Keratinocyte (primary cell): ENCODE measurements at regions not wholly inside any gene's neighbourhood (a gene's known extent, or its start where the extent isn't known, plus 50 kb on each side); places are given as distances from the start of the nearest gene placed in this dataset.

Source experiments
- DNase-seq: peaks from one replicate; pipeline ENCODE4 v3.0.0-alpha.2; 2011; ENCODE audit warnings: low read depth, missing footprints, low spot score
- FAIRE-seq: peaks from 2 replicates; lab custom pipeline; 2011; peaks lifted over from hg19 to GRCh38; lab: Jason Lieb, UNC
- H2AFZ ChIP-seq: 2 replicates; pipeline ENCODE4 v1.6.0; 2012; ENCODE audit warnings: low read length, control low read depth, inconsistent platforms; ENCODE audit not compliant: control insufficient read depth
- H3K27ac ChIP-seq: 2 replicates; pipeline ENCODE4 v1.5.1; 2011; ENCODE audit warnings: low read length; ENCODE audit not compliant: control insufficient read depth, insufficient read depth
- H3K27me3 ChIP-seq: 3 replicates; pipeline ENCODE4 v1.6.0; 2011; ENCODE audit warnings: low read length; ENCODE audit not compliant: control insufficient read depth, insufficient read depth; ENCODE audit errors: extremely low read depth
- H3K36me3 ChIP-seq, 2 experiments: 2 replicates in 1 of 2; 3 replicates in 1 of 2; pipeline ENCODE4 v1.5.1; 2011; ENCODE audit warnings: low read length in 2 of 2, mild to moderate bottlenecking in 1 of 2; ENCODE audit not compliant: control insufficient read depth in 2 of 2, insufficient read depth in 2 of 2; ENCODE audit errors: extremely low read depth in 1 of 2
- H3K4me1 ChIP-seq: 3 replicates; pipeline ENCODE4 v1.5.1; 2011; ENCODE audit warnings: low read length; ENCODE audit not compliant: control insufficient read depth, insufficient read depth; ENCODE audit errors: extremely low read depth
- H3K4me2 ChIP-seq: 3 replicates; pipeline ENCODE4 v1.6.0; 2011; ENCODE audit warnings: low read depth, low read length; ENCODE audit not compliant: control insufficient read depth, insufficient read depth; ENCODE audit errors: extremely low read depth
- H3K4me3 ChIP-seq, 3 experiments: fragments of 200-600 bp in 1 of 3; sonication (generic) in 1 of 3; 2 replicates in 2 of 3; 3 replicates in 1 of 3; pipeline ENCODE4 v1.5.1; 2011 to 2016; ENCODE audit warnings: low read length in 3 of 3, mild to moderate bottlenecking in 3 of 3, control low read depth in 2 of 3, inconsistent platforms in 1 of 3, low read depth in 1 of 3, mixed read lengths in 1 of 3, mixed run types in 1 of 3, moderate library complexity in 1 of 3; ENCODE audit not compliant: control insufficient read depth in 2 of 3, insufficient read depth in 2 of 3; ENCODE audit errors: extremely low read depth in 1 of 3
- H3K79me2 ChIP-seq: 2 replicates; pipeline ENCODE4 v1.6.0; 2012; ENCODE audit warnings: low read length; ENCODE audit not compliant: control insufficient read depth, insufficient read depth
- H3K9ac ChIP-seq: 3 replicates; pipeline ENCODE4 v1.6.0; 2011; ENCODE audit warnings: low read length; ENCODE audit not compliant: control insufficient read depth, insufficient read depth; ENCODE audit errors: extremely low read depth
- H3K9me1 ChIP-seq: 3 replicates; pipeline ENCODE4 v1.6.0; 2011; ENCODE audit warnings: low read length; ENCODE audit not compliant: control insufficient read depth, insufficient read depth; ENCODE audit errors: extremely low read depth
- H3K9me3 ChIP-seq: 2 replicates; pipeline ENCODE4 v1.5.1; 2012; ENCODE audit warnings: low read depth, low read length; ENCODE audit not compliant: control insufficient read depth
- H4K20me1 ChIP-seq: 3 replicates; pipeline ENCODE4 v1.6.0; 2011; ENCODE audit warnings: low read length; ENCODE audit not compliant: control insufficient read depth, insufficient read depth; ENCODE audit errors: extremely low read depth
- CTCF ChIP-seq, 3 experiments: IDR thresholded peaks in 1 of 3; conservative IDR thresholded peaks in 1 of 3; optimal IDR thresholded peaks in 1 of 3; 2 replicates in 2 of 3; 3 replicates in 1 of 3; pipeline versions ENCODE3 to v1.5.1; 2011; ENCODE audit warnings: low read length in 3 of 3, mild to moderate bottlenecking in 3 of 3, moderate library complexity in 2 of 3, control low read depth in 1 of 3, inconsistent platforms in 1 of 3; ENCODE audit not compliant: insufficient read depth in 2 of 3; ENCODE audit errors: extremely low read depth in 1 of 3
- EZH2 ChIP-seq: IDR thresholded peaks from one replicate; pipeline ENCODE4 v1.6.1; 2012; ENCODE audit warnings: inconsistent platforms, mild to moderate bottlenecking, low read length, moderate library complexity
- dilution Hi-C: fragments of 300-500 bp; cut with MboI; formaldehyde crosslinking; loops from one replicate; pipeline ENCODE4 v1.7.0; 2020; ENCODE audit warnings: low sequenced_read_pairs; ENCODE audit not compliant: extremely low pct_ligation_motif_present

GRCh38 chr20:39252035-39252434 lies 289.9 kb downstream of the DHX35 start:
- no peaks in the 10 kb centered on the region for H3K4me1 ChIP-seq
- no peak for DNase-seq
- no peaks in the 10 kb centered on the region for H3K27me3 ChIP-seq
- H3K4me3 ChIP-seq: no peak overlapping the region
- no peak for FAIRE-seq
- no peak overlapping the region for H3K9ac ChIP-seq
- dilution Hi-C loops: no loop called here
- TF ChIP-seq CTCF (optimal IDR thresholded peaks at IDR 0.05 in 1 of 3, IDR thresholded peaks at IDR 0.05 in 1 of 3, conservative IDR thresholded peaks at IDR 0.05 in 1 of 3; ENCODE audit: extremely low read depth in 1 of 3, insufficient read depth in 2 of 3, low read length in 3 of 3): no peak
- TF ChIP-seq EZH2: no peak
- no peaks in the 10 kb centered on the region for H3K36me3 ChIP-seq
- no peak overlapping the region for H2AFZ ChIP-seq
- H3K4me2 ChIP-seq: no peak overlapping the region
- no peaks in the 10 kb centered on the region for H3K9me3 ChIP-seq
- H3K9me1 ChIP-seq: no peaks in the 10 kb centered on the region
- H3K27ac ChIP-seq: no peak overlapping the region
- H4K20me1 ChIP-seq: no peaks in the 10 kb centered on the region
- no peaks in the 10 kb centered on the region for H3K79me2 ChIP-seq

GRCh38 chr20:39249798-39250197 lies 287.7 kb downstream of the DHX35 start:
- Histone ChIP-seq H3K4me2 (no peak overlapping the region), H3K27ac (no peak overlapping the region), H3K4me1 (no peaks in the 10 kb centered on the region), H3K9me1 (no peaks in the 10 kb centered on the region), H3K36me3 (no peaks in the 10 kb centered on the region), H2AFZ (no peak overlapping the region), H3K9ac (no peak overlapping the region), H3K4me3 (no peak overlapping the region), H4K20me1 (no peaks in the 10 kb centered on the region), H3K27me3 (no peaks in the 10 kb centered on the region), H3K9me3 (no peaks in the 10 kb centered on the region), H3K79me2 (no peaks in the 10 kb centered on the region)
- dilution Hi-C loops: no loop called here
- FAIRE-seq: no peak
- no peak for DNase-seq
- TF ChIP-seq CTCF (optimal IDR thresholded peaks at IDR 0.05 in 1 of 3, IDR thresholded peaks at IDR 0.05 in 1 of 3, conservative IDR thresholded peaks at IDR 0.05 in 1 of 3; ENCODE audit: extremely low read depth in 1 of 3, insufficient read depth in 2 of 3, low read length in 3 of 3) (no peak), EZH2 (no peak)
